Right kidney (tissue), 1 donor: ENCODE measurements at regions not wholly inside any gene's neighbourhood (a gene's known extent, or its start where the extent isn't known, plus 50 kb on each side); places are given as distances from the start of the nearest gene placed in this dataset.

Experiments
- DNase-seq: peaks from one replicate; pipeline ENCODE4 v3.0.0-alpha.2; 2016

- DNase-seq: no peak
Observed at GRCh38 chr5:27578279-27578678, 539.9 kb upstream of the CDH9 start.

GRCh38 chr5:27571681-27572080 lies 533.3 kb upstream of the CDH9 start:
- DNase-seq: no peak

GRCh38 chr5:27568811-27569210 lies 530.4 kb upstream of the CDH9 start:
- DNase-seq: no peak

DNA sequence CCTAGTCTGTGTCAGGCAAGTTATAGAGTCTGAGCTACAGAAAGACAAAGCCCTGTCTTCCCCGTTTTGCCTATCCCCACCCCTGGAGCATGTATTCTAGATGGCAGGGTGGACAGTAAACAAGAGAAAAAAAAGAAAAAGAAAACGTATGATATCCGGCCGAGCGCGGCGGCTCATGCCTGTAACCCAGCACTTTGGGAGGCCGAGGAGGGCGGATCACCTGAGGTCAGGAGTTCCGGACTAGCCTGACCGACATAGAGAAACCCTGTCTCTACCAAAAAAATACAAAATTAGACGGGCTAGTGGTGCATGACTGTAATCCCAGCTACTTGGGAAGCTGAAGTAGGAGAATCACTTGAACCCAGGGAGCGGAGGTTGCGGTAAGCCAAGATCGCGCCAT lies 523.0 kb upstream of the CDH9 start:
- DNase-seq: no peak

DNA sequence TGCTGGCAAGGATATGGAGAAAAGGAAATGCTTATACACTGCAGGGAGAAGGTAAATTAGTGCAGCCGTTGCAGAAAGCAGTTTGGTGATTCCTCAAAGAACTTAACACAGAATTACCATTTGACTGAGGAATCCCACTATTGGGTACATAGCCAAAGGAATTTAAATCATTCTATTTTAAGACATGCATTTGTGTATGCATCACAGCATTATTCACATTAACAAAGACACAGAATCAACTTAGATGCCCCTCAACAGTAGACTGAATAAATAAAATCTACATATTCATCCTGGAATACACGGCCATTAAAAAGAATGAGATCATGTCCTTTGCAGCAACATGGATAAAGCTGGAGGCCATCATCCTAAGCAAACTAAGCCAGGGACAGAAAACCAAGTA lies 510.1 kb upstream of the CDH9 start:
- no peak for DNase-seq

DNA sequence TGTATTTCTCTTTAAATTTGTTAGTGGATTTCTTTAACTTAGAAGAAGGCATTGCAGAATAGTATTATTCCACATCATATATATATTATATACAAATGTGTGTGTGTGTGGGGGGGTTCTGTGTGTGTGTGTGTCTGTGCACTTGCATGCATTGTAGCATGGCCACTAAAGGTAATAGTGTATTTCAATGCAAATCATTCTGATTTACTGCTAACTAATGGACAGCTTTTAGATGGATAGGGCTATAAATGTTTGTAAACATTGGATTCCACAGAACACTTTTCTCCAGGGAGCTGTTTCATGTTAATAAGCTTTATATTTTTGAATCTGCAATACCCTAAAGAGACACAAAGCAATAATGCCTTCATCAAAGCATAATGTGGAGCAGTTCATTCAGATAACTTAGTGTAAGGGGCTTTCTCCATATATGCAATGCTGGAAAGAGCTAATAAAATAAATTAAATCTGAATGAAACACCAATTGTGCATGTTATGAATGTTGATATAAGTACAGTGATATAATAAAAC lies 496.7 kb upstream of the CDH9 start:
- no peak for DNase-seq

DNA sequence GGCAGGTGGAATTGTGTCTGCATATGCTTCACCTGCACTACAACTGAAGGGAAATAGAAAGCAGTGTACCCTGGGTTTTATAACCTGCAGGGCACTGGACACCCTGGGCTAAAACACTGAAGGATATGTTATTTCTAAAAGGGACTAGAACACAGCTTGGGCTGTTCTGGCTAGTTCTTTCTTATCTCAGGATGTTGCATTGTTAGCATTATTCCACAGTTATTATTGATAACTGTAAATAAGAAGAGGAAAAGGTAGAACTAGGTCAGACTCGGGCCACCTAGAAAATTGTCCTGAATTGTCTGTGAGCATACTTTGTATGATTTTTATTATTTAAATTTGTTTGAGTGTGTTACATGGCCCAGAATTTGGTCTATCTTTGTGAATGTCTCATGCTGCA lies 493.9 kb upstream of the CDH9 start:
- DNase-seq: no peak

DNA sequence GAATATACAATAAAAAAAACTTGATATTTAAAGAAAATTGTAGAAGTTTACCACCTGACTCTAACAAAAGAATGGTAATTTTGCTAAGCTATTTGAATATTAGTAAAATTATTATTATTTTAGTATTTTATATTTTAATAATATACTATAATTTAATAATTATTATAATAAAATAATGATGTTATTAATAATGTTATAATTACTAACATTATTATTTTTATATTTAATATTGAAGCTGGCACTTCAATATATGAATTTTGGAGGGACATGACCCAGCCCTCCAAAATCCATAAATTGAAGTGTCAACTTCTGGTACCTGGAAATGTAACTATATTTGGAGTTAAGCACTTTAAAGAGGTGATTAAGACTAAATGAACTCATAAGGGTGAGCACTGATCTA lies 486.1 kb upstream of the CDH9 start:
- no peak for DNase-seq

GRCh38 chr5:27523629-27524028 lies 485.2 kb upstream of the CDH9 start:
- DNase-seq: no peak

DNA sequence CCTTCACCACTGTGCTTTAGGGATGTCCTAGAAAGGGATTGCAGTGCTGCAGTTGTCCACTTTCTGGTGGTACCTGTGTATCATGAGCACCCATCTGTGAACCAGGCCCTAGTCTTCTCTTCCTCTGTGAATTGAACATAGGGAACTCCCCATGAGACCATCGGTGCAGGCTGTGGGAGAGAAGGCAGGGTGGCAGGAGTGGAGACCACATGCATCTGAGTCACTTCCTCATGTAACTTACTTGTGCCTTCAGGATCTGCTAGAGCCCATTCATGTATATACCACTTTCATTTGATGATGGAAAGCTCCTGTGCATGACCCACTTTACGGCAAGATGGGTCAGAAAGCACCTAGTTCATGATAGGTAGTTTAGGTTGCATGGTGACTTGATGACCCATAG lies 478.1 kb upstream of the CDH9 start:
- no peak for DNase-seq

GRCh38 chr5:27511061-27511460 lies 472.7 kb upstream of the CDH9 start:
- no peak for DNase-seq

- DNase-seq: no peak
Observed at GRCh38 chr5:27503813-27504212, 465.4 kb upstream of the CDH9 start.

GRCh38 chr5:27502236-27502635 lies 463.9 kb upstream of the CDH9 start:
- no peak for DNase-seq

- no peak for DNase-seq
Observed at GRCh38 chr5:27497491-27497890, 459.1 kb upstream of the CDH9 start.

- DNase-seq: no peak
Observed at GRCh38 chr5:27494887-27495286, 456.5 kb upstream of the CDH9 start.

DNA sequence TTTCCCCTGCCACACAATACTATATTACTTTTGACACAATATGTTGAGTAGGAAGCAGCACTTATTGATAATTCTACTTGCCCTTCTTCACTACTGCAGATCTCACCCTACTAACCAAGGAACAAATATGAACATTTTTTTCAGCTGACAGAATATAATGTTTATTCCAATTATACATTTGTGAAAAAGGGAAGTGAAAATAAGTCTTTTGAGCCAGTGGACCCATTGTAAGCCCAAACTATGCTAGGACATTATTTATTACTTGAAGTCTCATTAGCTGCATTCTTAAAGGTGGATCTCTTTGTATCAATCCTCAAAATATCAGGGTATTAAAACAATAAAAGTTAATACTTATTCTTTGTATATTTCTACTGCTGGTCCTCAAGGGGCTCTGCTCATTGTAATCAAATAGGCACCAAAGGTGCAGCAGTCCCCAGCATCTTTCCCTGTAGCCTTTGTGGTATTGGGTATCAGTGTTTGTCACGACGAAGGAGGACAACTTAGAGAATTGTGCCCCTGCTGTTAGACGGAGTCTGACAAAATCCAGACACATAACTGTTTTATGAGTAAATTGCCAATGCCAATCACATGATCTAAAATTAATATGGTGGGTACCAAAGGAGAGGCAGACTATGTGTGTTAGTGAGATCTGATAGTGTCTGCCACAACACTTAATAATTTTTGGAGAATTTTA lies 453.5 kb upstream of the CDH9 start:
- no peak for DNase-seq

- DNase-seq: no peak
Observed at GRCh38 chr5:27491047-27491446, 452.7 kb upstream of the CDH9 start.

DNA sequence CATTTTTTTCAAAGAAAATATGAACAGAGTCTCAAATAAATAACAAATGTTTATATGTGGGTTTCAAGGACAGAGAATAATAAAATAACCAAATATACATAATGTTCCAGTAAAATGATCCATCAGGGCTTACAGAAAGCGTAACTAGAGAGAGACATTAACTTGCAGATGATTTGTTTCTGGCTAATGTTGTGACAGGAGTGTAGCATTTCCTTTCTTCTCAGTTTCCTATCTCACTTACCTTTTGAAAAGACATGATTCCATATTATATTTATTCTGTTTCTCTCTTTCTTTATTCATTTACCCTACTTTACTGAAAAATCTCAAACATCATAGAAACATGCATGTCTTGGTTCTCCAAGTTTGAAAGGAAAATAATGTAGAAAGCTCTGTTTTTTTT lies 451.3 kb upstream of the CDH9 start:
- no peak for DNase-seq

DNA sequence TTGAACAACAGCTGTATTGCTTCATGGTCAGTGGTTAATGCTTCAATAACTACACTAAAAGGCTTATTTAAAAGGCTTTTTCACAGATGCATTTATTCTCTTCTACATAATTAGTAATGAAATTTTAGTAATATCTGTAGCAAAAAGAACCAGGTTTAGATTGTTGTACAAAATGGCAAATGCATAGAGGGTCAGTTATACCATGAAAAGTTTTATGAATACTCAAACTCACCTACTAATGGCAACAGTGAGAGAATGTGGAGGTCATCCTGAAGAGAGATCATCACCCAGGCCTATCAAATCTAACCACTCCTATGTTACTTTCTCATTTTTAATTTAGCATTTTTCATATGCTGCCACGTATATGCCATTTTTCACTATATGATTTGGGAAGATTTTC lies 444.3 kb upstream of the CDH9 start:
- DNase-seq: no peak

GRCh38 chr5:27479859-27480258 lies 441.5 kb upstream of the CDH9 start:
- no peak for DNase-seq

DNA sequence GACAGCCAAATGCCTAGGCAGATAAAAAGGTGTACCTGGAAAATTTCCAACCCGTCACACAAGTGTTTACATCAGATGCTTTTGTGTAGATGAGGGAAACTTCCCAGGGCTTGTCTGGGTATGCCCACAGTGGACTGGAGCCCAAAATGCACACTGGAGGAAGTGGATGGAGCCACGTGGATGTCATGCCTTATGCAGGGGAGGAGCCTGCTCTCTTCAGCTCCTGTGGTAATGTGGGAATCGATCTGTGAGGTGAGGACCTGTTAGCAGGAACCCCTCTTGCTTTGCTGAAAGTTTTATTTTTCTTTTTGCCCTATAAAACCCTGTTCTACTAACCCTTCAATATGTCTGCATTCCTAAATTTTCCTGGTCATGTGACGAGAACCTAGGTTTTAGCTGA lies 439.2 kb upstream of the CDH9 start:
- no peak for DNase-seq

DNA sequence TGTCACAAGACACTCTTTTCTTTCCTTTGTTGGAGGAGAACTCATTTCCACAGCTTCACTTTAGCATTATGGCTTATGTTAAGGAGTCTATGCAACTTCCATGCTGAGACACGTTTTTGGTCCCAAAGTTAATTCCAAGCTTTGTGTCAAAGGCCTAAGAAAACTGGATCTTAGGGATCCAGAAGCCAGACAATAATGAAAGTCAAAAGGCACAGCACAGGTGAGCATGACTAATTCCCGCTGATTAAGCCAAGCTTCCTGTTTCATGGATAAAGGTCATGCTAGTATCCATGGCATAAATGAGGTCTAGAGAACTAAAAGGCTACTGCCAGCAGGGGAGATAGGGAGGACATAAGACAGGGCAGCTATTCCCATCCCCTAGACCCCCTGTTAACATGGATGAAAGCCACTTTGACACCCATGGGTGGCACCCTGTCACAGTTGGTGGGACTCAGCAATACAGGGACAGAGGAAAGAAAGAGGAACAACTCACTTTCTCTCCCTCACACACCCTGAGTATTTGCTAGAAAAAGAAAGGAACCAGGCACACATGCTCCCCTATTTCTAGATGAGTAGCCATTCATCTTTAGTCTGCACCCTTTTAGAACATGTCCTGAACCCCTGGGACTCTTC lies 438.1 kb upstream of the CDH9 start:
- DNase-seq: no peak

DNA sequence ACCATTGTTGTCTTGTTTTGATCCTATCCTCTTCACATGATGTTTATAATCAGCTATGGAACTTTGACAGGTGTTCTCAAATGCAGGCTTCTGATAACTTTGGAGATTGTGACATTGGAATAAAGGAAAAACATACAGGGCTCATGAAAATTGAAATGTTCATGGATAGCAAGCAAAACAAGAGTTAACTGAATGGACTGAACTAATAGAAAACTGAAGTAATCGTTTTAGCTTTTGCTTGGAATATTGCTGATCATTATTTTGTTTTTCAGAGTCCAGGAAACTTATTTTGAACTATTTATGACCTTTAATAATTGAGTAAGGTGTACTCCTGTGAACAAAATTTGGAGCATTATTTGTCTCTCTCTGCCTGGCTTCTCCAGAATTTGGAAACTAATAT lies 436.7 kb upstream of the CDH9 start:
- no peak for DNase-seq

GRCh38 chr5:27474395-27474794 lies 436.0 kb upstream of the CDH9 start:
- no peak for DNase-seq

- DNase-seq: no peak
Observed at GRCh38 chr5:27474047-27474309, 435.6 kb upstream of the CDH9 start.
